HL-60 (cell line): ENCODE measurements at regions not wholly inside any gene's neighbourhood (a gene's known extent, or its start where the extent isn't known, plus 50 kb on each side); places are given as distances from the start of the nearest gene placed in this dataset.

Experiments used
- DNase-seq, 2 experiments: peaks; one replicate each; pipeline ENCODE4 v3.0.0-alpha.2; 2010 to 2020; ENCODE audit warnings: low read depth in 1 of 2, low spot score in 1 of 2
- H3K27ac ChIP-seq: fragments of 250-450 bp; sonication (Bioruptor Pico); replicated peaks from 2 replicates; pipeline ENCODE4 v1.5.1; 2020; ENCODE audit warnings: mild to moderate bottlenecking, moderate library complexity
- H3K27me3 ChIP-seq: fragments of 250-450 bp; sonication (Bioruptor Pico); 2 replicates; pipeline ENCODE4 v1.5.1; 2021; ENCODE audit warnings: mild to moderate bottlenecking, moderate library complexity; ENCODE audit not compliant: insufficient read depth, poor library complexity, severe bottlenecking
- H3K4me3 ChIP-seq: replicated peaks from 2 replicates; pipeline ENCODE4 v1.5.1; 2011; ENCODE audit warnings: mild to moderate bottlenecking, control low read depth, low read length; ENCODE audit not compliant: insufficient read depth
- CTCF ChIP-seq: IDR thresholded peaks from one replicate; pipeline ENCODE4 v1.5.1; 2011; ENCODE audit warnings: low read length, control low read depth, inconsistent platforms; ENCODE audit not compliant: insufficient read depth
- GABPA ChIP-seq: IDR thresholded peaks from 2 replicates; pipeline ENCODE4 v1.6.1; 2012; ENCODE audit warnings: low read depth
- POLR2AphosphoS5 ChIP-seq: IDR thresholded peaks from 2 replicates; pipeline ENCODE4 v1.6.1; 2012; ENCODE audit warnings: low read depth
- REST ChIP-seq: IDR thresholded peaks from 2 replicates; pipeline ENCODE4 v1.6.1; 2012; ENCODE audit warnings: low read depth; ENCODE audit not compliant: insufficient replicate concordance
- SPI1 ChIP-seq: IDR thresholded peaks from 2 replicates; pipeline ENCODE4 v1.6.1; 2012; ENCODE audit warnings: low read depth, mild to moderate bottlenecking, borderline replicate concordance

DNA sequence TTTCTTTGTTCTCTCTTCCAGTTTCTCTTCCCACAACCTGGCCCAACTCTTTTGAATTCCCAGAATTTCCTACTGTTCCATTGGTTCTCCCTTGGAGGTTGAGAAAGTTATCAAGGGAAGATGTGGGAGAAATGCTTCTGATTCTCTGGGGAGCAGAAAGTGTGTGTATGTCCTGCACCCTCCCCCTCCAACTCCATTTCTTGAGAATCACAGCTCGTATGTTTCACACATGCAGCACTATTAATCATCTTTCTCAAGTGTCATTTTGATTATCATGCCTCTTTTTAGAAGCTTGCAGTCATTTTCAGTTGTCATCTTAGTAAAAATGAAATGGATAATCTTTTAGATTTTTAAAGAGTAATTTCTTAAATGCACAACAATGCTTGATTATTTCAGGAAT lies 296.8 kb upstream of the SLC39A10 start:
- Histone ChIP-seq H3K27ac (no peak overlapping the region), H3K4me3 (no peak overlapping the region), H3K27me3 (no peaks in the 10 kb centered on the region)
- DNase-seq, result no peak
- TF ChIP-seq POLR2AphosphoS5 (no peak), GABPA (no peak), CTCF (no peak), SPI1 (no peak), REST (no peak)

- no peak for DNase-seq
- no peak for TF ChIP-seq SPI1
- TF ChIP-seq GABPA, result no peak
- TF ChIP-seq REST, result no peak
- no peak for TF ChIP-seq POLR2AphosphoS5
- no peak for TF ChIP-seq CTCF
- H3K27ac ChIP-seq, result no peak overlapping the region
- no peaks in the 10 kb centered on the region for H3K27me3 ChIP-seq
- no peak overlapping the region for H3K4me3 ChIP-seq
These were observed 297.8 kb upstream of the SLC39A10 start for GRCh38 chr2:195359043-195359735.

GRCh38 chr2:195356920-195357440 lies 300.0 kb upstream of the SLC39A10 start:
- TF ChIP-seq GABPA (no peak), CTCF (no peak), SPI1 (no peak), POLR2AphosphoS5 (no peak), REST (no peak)
- no peak overlapping the region for H3K4me3 ChIP-seq
- no peak for DNase-seq
- H3K27me3 ChIP-seq, result no peaks in the 10 kb centered on the region
- H3K27ac ChIP-seq, result no peak overlapping the region
